Panc1 (cell line): ENCODE measurements at regions not wholly inside any gene's neighbourhood (a gene's known extent, or its start where the extent isn't known, plus 50 kb on each side); places are given as distances from the start of the nearest gene placed in this dataset.

Experiments used
- ATAC-seq: fragments of 200-7000 bp; cut with Tn5 transposase; 2 replicates; pipeline ENCODE4 v1.9.1; 2020; ENCODE audit warnings: mild to moderate bottlenecking, moderate library complexity
- BruUV-seq: library from RNA; stranded (reverse); fragments of 400-500 nt; replicated peaks from 2 replicates; lab custom pipeline; 2021; lab: Mats Ljungman, UMichigan
- CTCF ChIA-PET: fragments of 300-600 bp; sonication (Branson Sonifier 250); formaldehyde crosslinking; loops from one replicate; lab custom pipeline; 2022; ENCODE audit warnings: antibody characterized with exemption; lab: Charles Lee
- POLR2A ChIA-PET: fragments of 300-600 bp; sonication (Branson Sonifier 250); formaldehyde crosslinking; loops from one replicate; lab custom pipeline; 2022; ENCODE audit warnings: antibody characterized with exemption; lab: Charles Lee
- DNase-seq: peaks from one replicate; pipeline ENCODE4 v3.0.0-alpha.2; 2010; ENCODE audit warnings: low read depth, low spot score
- H3K27ac ChIP-seq: 2 replicates; pipeline ENCODE4 v1.5.1; 2011; ENCODE audit warnings: mild to moderate bottlenecking, low read length, inconsistent platforms
- H3K27me3 ChIP-seq: fragments of 200-500 bp; sonication (Bioruptor generic); 2 replicates; pipeline ENCODE4 v1.6.0; 2014; ENCODE audit warnings: low read length, inconsistent platforms; ENCODE audit not compliant: control insufficient read depth, insufficient read depth
- H3K36me3 ChIP-seq: fragments of 200-500 bp; sonication (Bioruptor generic); 2 replicates; pipeline ENCODE4 v1.5.1; 2014; ENCODE audit warnings: inconsistent platforms, mild to moderate bottlenecking, low read length, moderate library complexity; ENCODE audit not compliant: control insufficient read depth, insufficient read depth
- H3K4me1 ChIP-seq: 2 replicates; pipeline ENCODE4 v1.5.1; 2011; ENCODE audit warnings: inconsistent platforms, mild to moderate bottlenecking, low read length, moderate library complexity; ENCODE audit not compliant: control insufficient read depth, insufficient read depth
- H3K4me3 ChIP-seq, 2 experiments: 2 replicates each; pipeline ENCODE4 v1.5.1; 2011 to 2012; ENCODE audit warnings: low read depth in 2 of 2, low read length in 2 of 2, mild to moderate bottlenecking in 2 of 2, inconsistent platforms in 1 of 2, moderate library complexity in 1 of 2
- H3K9me3 ChIP-seq: fragments of 200-500 bp; sonication (Bioruptor generic); 2 replicates; pipeline ENCODE4 v1.5.1; 2014; ENCODE audit warnings: low read depth, mild to moderate bottlenecking, inconsistent platforms, low read length, moderate library complexity; ENCODE audit not compliant: control insufficient read depth, insufficient read depth
- CTCF ChIP-seq: fragments of 450-650 bp; IDR thresholded peaks from 2 replicates; pipeline ENCODE4 v1.5.1; 2017; ENCODE audit warnings: mild to moderate bottlenecking
- POLR2AphosphoS5 ChIP-seq: IDR thresholded peaks from 2 replicates; pipeline ENCODE4 v1.6.1; 2012; ENCODE audit warnings: mild to moderate bottlenecking, low read depth, low read length, moderate library complexity
- SIN3A ChIP-seq: IDR thresholded peaks from 2 replicates; pipeline ENCODE4 v1.6.1; 2012; ENCODE audit warnings: low read depth, mild to moderate bottlenecking, low read length, moderate library complexity, borderline replicate concordance; ENCODE audit not compliant: insufficient read depth
- TCF7L2 ChIP-seq: IDR thresholded peaks from 2 replicates; pipeline ENCODE4 v1.6.1; 2011; ENCODE audit warnings: mild to moderate bottlenecking, low read depth, low read length, inconsistent platforms
- in situ Hi-C: cut with HindIII; loops from 2 replicates; pipeline ENCODE4 v1.10.0; 2016; ENCODE audit warnings: low sequenced_read_pairs, low pct_unique_long_range_greater_than_20kb
- intact Hi-C: fragments of 100-400 bp; cut with micrococcal nuclease; formaldehyde crosslinking; loops from one replicate; pipeline ENCODE4 v1.10.0; 2022; ENCODE audit not compliant: unreplicated experiment
- TF ChIP-seq, protein P1 (sequence below), 2 experiments: IDR thresholded peaks; 2 replicates each; pipeline ENCODE4 v1.6.1; 2011 to 2012; ENCODE audit warnings: low read depth in 2 of 2, control low read depth in 1 of 2, low read length in 1 of 2, mild to moderate bottlenecking in 1 of 2, moderate library complexity in 1 of 2; ENCODE audit not compliant: insufficient read depth in 1 of 2

DNA sequence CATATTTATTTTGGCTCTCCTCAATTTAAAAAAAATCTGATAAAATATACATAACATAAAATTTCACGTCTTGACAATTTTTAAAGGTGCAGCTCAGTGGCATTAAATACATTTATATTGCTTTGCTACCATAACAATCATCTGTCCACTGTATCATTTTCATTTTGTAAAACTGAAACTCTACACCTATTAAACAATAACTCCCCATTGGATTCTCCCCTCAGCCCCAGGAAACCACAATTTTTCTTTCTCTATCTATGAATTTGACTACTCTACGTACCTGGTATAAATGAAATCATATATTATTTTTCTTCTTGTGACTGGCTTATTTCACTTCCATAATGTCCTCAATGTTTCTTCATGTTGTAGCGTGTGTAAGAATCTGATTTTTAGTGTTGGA is 563.5 kb downstream of the PRR16 start:
- BruUV-seq: no TSS peak
- no peaks in the 10 kb centered on the region for H3K9me3 ChIP-seq
- no peak for TF ChIP-seq TCF7L2
- no peak for TF ChIP-seq POLR2AphosphoS5
- TF ChIP-seq SIN3A: no peak
- TF ChIP-seq, protein P1, sequence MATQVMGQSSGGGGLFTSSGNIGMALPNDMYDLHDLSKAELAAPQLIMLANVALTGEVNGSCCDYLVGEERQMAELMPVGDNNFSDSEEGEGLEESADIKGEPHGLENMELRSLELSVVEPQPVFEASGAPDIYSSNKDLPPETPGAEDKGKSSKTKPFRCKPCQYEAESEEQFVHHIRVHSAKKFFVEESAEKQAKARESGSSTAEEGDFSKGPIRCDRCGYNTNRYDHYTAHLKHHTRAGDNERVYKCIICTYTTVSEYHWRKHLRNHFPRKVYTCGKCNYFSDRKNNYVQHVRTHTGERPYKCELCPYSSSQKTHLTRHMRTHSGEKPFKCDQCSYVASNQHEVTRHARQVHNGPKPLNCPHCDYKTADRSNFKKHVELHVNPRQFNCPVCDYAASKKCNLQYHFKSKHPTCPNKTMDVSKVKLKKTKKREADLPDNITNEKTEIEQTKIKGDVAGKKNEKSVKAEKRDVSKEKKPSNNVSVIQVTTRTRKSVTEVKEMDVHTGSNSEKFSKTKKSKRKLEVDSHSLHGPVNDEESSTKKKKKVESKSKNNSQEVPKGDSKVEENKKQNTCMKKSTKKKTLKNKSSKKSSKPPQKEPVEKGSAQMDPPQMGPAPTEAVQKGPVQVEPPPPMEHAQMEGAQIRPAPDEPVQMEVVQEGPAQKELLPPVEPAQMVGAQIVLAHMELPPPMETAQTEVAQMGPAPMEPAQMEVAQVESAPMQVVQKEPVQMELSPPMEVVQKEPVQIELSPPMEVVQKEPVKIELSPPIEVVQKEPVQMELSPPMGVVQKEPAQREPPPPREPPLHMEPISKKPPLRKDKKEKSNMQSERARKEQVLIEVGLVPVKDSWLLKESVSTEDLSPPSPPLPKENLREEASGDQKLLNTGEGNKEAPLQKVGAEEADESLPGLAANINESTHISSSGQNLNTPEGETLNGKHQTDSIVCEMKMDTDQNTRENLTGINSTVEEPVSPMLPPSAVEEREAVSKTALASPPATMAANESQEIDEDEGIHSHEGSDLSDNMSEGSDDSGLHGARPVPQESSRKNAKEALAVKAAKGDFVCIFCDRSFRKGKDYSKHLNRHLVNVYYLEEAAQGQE (IDR thresholded peaks at IDR 0.05; ENCODE audit: insufficient read depth in 1 of 2, low read depth in 2 of 2, low read length in 1 of 2): no peak
- TF ChIP-seq CTCF: no peak
- no peaks in the 10 kb centered on the region for H3K4me1 ChIP-seq
- CTCF ChIA-PET: no interaction called here
- no peak overlapping the region for H3K27ac ChIP-seq
- no peak overlapping the region for H3K4me3 ChIP-seq
- no peaks in the 10 kb centered on the region for H3K27me3 ChIP-seq
- ATAC-seq (no peak), DNase-seq (no peak)
- POLR2A ChIA-PET: no interaction called here
- intact Hi-C loops (no loop called here), in situ Hi-C loops (no loop called here)
- no peaks in the 10 kb centered on the region for H3K36me3 ChIP-seq

DNA sequence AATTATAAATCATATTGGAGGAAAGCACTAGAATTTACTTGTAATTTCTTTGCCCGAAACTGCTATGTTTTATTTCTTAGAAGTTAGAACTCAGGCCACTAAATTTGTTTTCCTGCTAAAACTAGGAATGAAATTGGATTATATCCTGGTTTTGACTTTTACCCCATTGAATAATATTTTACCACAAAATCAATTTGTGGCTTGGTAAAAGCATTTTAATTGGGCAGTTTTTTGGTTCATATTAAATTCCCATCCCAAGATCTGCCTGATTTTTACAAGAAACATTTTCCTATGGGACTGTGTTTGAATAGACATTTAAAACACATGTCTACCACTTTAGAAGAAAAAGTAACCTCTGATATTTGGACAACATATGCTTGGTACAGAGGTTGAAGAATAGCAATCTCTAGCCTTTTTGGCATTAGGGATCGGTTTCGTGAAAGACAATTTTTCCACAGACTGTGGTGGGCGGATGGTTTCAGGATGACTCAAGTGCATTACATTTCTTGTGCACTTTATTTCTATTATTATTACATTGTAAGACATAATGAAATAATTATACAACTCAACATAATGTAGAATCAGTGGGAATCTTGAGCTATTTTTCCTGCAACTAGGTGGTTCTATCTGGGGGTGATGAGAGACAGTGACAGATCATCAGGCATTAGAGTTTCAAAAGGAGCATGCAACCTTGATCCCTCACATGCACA is 565.6 kb downstream of the PRR16 start:
- DNase-seq (no peak), ATAC-seq (no peak)
- in situ Hi-C loops (no loop called here), intact Hi-C loops (no loop called here)
- no peaks in the 10 kb centered on the region for H3K36me3 ChIP-seq
- H3K9me3 ChIP-seq: no peaks in the 10 kb centered on the region
- CTCF ChIA-PET: no interaction called here
- TF ChIP-seq TCF7L2 (no peak), CTCF (no peak), POLR2AphosphoS5 (no peak), SIN3A (no peak)
- TF ChIP-seq, protein P1 (IDR thresholded peaks at IDR 0.05; ENCODE audit: insufficient read depth in 1 of 2, low read depth in 2 of 2, low read length in 1 of 2): no peak
- H3K27ac ChIP-seq: no peak overlapping the region
- BruUV-seq: no TSS peak
- H3K27me3 ChIP-seq: no peaks in the 10 kb centered on the region
- no peak overlapping the region for H3K4me3 ChIP-seq
- H3K4me1 ChIP-seq: no peaks in the 10 kb centered on the region
- POLR2A ChIA-PET: no interaction called here
